CD4-positive, alpha-beta T cell (primary cell): ENCODE measurements at regions not wholly inside any gene's neighbourhood (a gene's known extent, or its start where the extent isn't known, plus 50 kb on each side); places are given as distances from the start of the nearest gene placed in this dataset.

Experiments
- ATAC-seq: fragments of 200-7000 bp; cut with Tn5 transposase; one replicate; pipeline ENCODE4 v1.10.0; 2022; ENCODE audit warnings: mild to moderate bottlenecking; ENCODE audit not compliant: poor library complexity
- CTCF ChIA-PET: fragments of 350-600 bp; sonication (Branson Sonifier 250); formaldehyde crosslinking; loops from one replicate; lab custom pipeline; 2021; ENCODE audit warnings: antibody characterized with exemption, inconsistent platforms; lab: Charles Lee
- POLR2A ChIA-PET: fragments of 350-600 bp; sonication (Branson Sonifier 250); formaldehyde crosslinking; loops from one replicate; lab custom pipeline; 2021; ENCODE audit warnings: antibody characterized with exemption, inconsistent platforms; lab: Charles Lee
- DNase-seq, 14 experiments: peaks; one replicate each; pipeline ENCODE4 v3.0.0-alpha.2; 2013 to 2020; ENCODE audit warnings: mixed read lengths in 2 of 14
- H3K27ac ChIP-seq, 2 donors: one replicate each; pipeline versions ENCODE4 v1.5.1 to v1.7.0; 2013; ENCODE audit warnings: low read length in 2 of 2, low read depth in 1 of 2, mild to moderate bottlenecking in 1 of 2
- H3K27me3 ChIP-seq, 2 experiments: 1 replicate in 1 of 2; 2 replicates in 1 of 2; pipeline versions ENCODE4 v1.6.1 to v1.7.0; 2013; ENCODE audit warnings: low read length in 2 of 2, control low read depth in 1 of 2, mild to moderate bottlenecking in 1 of 2, moderate library complexity in 1 of 2; ENCODE audit not compliant: insufficient read depth in 2 of 2, control insufficient read depth in 1 of 2
- H3K36me3 ChIP-seq: one replicate; pipeline ENCODE4 v1.6.1; 2013; ENCODE audit warnings: low read length, control low read depth; ENCODE audit not compliant: insufficient read depth
- H3K4me1 ChIP-seq: one replicate; pipeline ENCODE4 v1.6.1; 2013; ENCODE audit warnings: low read length, control low read depth; ENCODE audit not compliant: insufficient read depth
- H3K4me3 ChIP-seq: one replicate; pipeline ENCODE4 v1.5.1; 2013; ENCODE audit warnings: mild to moderate bottlenecking, low read length, moderate library complexity
- H3K9me3 ChIP-seq, 2 experiments: 1 replicate in 1 of 2; 2 replicates in 1 of 2; pipeline versions ENCODE4 v1.6.1 to v1.7.0; 2013; ENCODE audit warnings: low read length in 2 of 2, mild to moderate bottlenecking in 2 of 2, control low read depth in 1 of 2, moderate library complexity in 1 of 2; ENCODE audit not compliant: control insufficient read depth in 1 of 2, insufficient read depth in 1 of 2
- H3K27ac Mint-ChIP-seq: one replicate; pipeline ENCODE4 v1.8.0; 2020; ENCODE audit warnings: mixed read lengths
- H3K27me3 Mint-ChIP-seq: one replicate; pipeline ENCODE4 v1.8.0; 2021; ENCODE audit warnings: mixed read lengths
- H3K36me3 Mint-ChIP-seq: one replicate; pipeline ENCODE4 v1.8.0; 2021; ENCODE audit warnings: low read depth, mixed read lengths
- H3K4me1 Mint-ChIP-seq: one replicate; pipeline ENCODE4 v1.8.0; 2021; ENCODE audit warnings: low read depth, mixed read lengths
- H3K4me3 Mint-ChIP-seq: one replicate; pipeline ENCODE4 v1.8.0; 2020; ENCODE audit warnings: mild to moderate bottlenecking, mixed read lengths
- H3K9me3 Mint-ChIP-seq: one replicate; pipeline ENCODE4 v1.8.0; 2020; ENCODE audit warnings: mixed read lengths
- intact Hi-C, 2 experiments: fragments of 100-400 bp; cut with DNase I in 1 of 2; cut with micrococcal nuclease in 1 of 2; formaldehyde crosslinking; loops; one replicate each; pipeline versions ENCODE4 v1.15.1 to v1.9.0; 2023 to 2025; cut with DNase I, micrococcal nuclease
- TF ChIP-seq, protein P1 (sequence below): fragments of 200-600 bp; IDR thresholded peaks from one replicate; pipeline ENCODE4 v1.8.0; 2022; ENCODE audit warnings: antibody characterized with exemption, mild to moderate bottlenecking

DNA sequence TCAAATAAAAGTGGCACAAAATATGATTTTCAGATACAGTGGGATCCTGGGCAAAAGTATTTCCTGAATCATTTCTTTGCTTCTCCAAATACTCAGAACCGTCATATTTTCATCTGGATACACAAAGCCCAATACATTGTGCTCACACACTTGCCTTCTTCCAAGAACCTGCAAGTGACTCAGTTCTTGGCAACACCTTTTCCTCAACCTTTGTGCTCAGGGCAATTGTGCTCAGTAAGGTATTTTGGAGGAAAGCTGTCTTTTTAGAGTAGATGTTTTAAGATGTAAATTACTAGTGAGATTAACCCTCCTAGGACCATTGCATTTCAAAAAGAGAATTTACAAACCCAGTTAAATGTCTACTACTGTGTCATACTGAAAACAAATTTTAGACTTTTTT, 233.5 kb downstream of the EFNB2 start:
- ATAC-seq: no peak
- peaks cover 6% of the 10 kb centered on the region for H3K9me3 Mint-ChIP-seq
- no peak overlapping the region for H3K27ac ChIP-seq
- TF ChIP-seq, protein P1, sequence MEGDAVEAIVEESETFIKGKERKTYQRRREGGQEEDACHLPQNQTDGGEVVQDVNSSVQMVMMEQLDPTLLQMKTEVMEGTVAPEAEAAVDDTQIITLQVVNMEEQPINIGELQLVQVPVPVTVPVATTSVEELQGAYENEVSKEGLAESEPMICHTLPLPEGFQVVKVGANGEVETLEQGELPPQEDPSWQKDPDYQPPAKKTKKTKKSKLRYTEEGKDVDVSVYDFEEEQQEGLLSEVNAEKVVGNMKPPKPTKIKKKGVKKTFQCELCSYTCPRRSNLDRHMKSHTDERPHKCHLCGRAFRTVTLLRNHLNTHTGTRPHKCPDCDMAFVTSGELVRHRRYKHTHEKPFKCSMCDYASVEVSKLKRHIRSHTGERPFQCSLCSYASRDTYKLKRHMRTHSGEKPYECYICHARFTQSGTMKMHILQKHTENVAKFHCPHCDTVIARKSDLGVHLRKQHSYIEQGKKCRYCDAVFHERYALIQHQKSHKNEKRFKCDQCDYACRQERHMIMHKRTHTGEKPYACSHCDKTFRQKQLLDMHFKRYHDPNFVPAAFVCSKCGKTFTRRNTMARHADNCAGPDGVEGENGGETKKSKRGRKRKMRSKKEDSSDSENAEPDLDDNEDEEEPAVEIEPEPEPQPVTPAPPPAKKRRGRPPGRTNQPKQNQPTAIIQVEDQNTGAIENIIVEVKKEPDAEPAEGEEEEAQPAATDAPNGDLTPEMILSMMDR: no peak
- H3K27me3 Mint-ChIP-seq: no peaks in the 10 kb centered on the region
- no peaks in the 10 kb centered on the region for H3K4me1 Mint-ChIP-seq
- H3K27me3 ChIP-seq: no peaks in the 10 kb centered on the region
- no peak for DNase-seq
- intact Hi-C loops: no loop called here
- CTCF ChIA-PET: no interaction called here
- H3K4me1 ChIP-seq: no peaks in the 10 kb centered on the region
- no peaks in the 10 kb centered on the region for H3K9me3 ChIP-seq
- no peak overlapping the region for H3K27ac Mint-ChIP-seq
- POLR2A ChIA-PET: no interaction called here
- H3K36me3 Mint-ChIP-seq: no peaks in the 10 kb centered on the region
- no peak overlapping the region for H3K4me3 ChIP-seq
- H3K4me3 Mint-ChIP-seq: no peak overlapping the region
- H3K36me3 ChIP-seq: no peaks in the 10 kb centered on the region

DNA sequence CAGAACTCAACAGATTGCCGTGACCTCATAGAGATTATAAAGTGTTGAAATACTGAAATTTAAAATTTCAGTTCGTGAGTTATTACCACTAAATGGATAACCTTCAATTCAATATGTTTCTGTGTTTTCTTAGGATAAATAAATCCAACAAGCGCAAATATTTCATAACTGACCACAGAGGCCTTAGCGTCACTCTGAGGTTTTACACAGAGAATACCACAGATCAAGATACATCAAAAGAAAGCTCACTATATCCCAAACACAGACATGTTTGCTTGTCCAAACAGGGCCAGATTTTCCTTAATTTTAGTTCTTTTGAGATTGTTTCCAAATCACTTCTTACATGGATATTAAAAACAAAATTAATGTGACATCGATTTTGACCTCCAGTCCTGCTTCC, 235.8 kb downstream of the EFNB2 start:
- Histone ChIP-seq H3K27me3 (no peaks in the 10 kb centered on the region), H3K4me3 (no peak overlapping the region), H3K9me3 (no peaks in the 10 kb centered on the region), H3K27ac (no peak overlapping the region), H3K4me1 (no peaks in the 10 kb centered on the region), H3K36me3 (no peaks in the 10 kb centered on the region)
- TF ChIP-seq, protein P1: no peak
- Mint-ChIP-seq H3K4me1 (no peaks in the 10 kb centered on the region), H3K27ac (no peak overlapping the region), H3K27me3 (no peaks in the 10 kb centered on the region), H3K9me3 (peaks cover 6% of the 10 kb centered on the region), H3K4me3 (no peak overlapping the region), H3K36me3 (no peaks in the 10 kb centered on the region)
- ATAC-seq: no peak
- no peak for DNase-seq
- intact Hi-C loops: no loop called here
- POLR2A ChIA-PET: no interaction called here
- CTCF ChIA-PET: no interaction called here

DNA sequence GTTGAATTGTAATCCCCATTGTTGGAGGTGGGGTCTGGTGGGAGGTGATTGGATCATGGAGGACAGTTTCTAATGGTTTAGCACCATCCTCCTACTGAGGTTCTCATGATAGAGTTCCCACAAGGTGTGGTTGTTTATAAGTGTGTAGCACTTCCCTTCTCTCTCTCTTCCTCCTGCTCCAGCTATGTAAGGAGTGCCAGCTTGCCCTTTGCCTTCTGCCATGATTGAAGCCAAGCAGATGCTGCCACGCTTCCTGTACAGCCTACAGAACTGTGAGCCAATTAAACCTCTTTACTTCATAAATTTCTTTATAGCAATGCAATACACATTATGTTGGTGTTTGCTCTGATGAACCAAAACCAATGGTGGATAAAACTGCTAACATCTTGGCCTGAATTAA, 238.2 kb downstream of the EFNB2 start:
- H3K9me3 Mint-ChIP-seq: no peaks in the 10 kb centered on the region
- H3K27me3 Mint-ChIP-seq: no peaks in the 10 kb centered on the region
- no peaks in the 10 kb centered on the region for H3K4me1 Mint-ChIP-seq
- intact Hi-C loops: no loop called here
- no peaks in the 10 kb centered on the region for H3K36me3 ChIP-seq
- CTCF ChIA-PET: no interaction called here
- TF ChIP-seq, protein P1: no peak
- H3K36me3 Mint-ChIP-seq: no peaks in the 10 kb centered on the region
- POLR2A ChIA-PET: no interaction called here
- no peaks in the 10 kb centered on the region for H3K9me3 ChIP-seq
- no peak for ATAC-seq
- H3K4me1 ChIP-seq: no peaks in the 10 kb centered on the region
- no peak overlapping the region for H3K27ac Mint-ChIP-seq
- no peaks in the 10 kb centered on the region for H3K27me3 ChIP-seq
- no peak overlapping the region for H3K27ac ChIP-seq
- no peak for DNase-seq
- H3K4me3 ChIP-seq: no peak overlapping the region
- H3K4me3 Mint-ChIP-seq: no peak overlapping the region
